ENCODE measurements at regions not wholly inside any gene's neighbourhood (a gene's known extent, or its start where the extent isn't known, plus 50 kb on each side); places are given as distances from the start of the nearest gene placed in this dataset.

DNA sequence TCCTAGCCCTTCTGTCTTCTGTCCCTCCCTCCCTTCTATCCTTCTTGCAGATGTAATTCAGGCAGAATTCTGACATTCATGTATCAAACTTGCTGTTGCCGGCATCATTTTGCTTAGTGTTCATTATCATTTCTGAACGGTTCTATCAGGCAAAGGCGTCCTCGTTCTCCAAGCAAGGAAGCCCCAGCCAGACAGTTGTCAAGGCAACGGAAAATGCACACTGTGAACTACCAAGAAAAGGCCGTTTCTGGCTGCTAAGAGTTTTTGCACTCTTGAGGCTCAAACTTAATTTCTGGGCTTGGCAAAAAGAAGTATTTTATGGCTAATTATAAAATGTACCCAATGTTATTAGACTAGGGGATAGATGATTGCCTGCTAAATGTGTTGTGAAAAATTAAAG, 164.7 kb upstream of the KCNJ15 start:
- DNase-seq = no peak
- Histone ChIP-seq H3K4me1 (no peaks in the 10 kb centered on the region), H3K27ac (no peak overlapping the region), H3K36me3 (no peaks in the 10 kb centered on the region), H3K9me3 (peaks cover 0 to 7% (median 0%) of the 10 kb centered on the region in 12 donors), H3K27me3 (peaks cover 0 to 3% (median 0%) of the 10 kb centered on the region in 9 donors), H3K4me3 (no peak overlapping the region)
- 44 to 71% (median 56%) methylated on average over 6 of the region's 6 CpGs for WGBS, 4 donors
- ATAC-seq = no peak
- intact Hi-C loops (cut with DNase I) = no loop called here
- TF ChIP-seq POLR2A (IDR thresholded peaks at IDR 0.05) = no peak
- TF ChIP-seq, protein P1, sequence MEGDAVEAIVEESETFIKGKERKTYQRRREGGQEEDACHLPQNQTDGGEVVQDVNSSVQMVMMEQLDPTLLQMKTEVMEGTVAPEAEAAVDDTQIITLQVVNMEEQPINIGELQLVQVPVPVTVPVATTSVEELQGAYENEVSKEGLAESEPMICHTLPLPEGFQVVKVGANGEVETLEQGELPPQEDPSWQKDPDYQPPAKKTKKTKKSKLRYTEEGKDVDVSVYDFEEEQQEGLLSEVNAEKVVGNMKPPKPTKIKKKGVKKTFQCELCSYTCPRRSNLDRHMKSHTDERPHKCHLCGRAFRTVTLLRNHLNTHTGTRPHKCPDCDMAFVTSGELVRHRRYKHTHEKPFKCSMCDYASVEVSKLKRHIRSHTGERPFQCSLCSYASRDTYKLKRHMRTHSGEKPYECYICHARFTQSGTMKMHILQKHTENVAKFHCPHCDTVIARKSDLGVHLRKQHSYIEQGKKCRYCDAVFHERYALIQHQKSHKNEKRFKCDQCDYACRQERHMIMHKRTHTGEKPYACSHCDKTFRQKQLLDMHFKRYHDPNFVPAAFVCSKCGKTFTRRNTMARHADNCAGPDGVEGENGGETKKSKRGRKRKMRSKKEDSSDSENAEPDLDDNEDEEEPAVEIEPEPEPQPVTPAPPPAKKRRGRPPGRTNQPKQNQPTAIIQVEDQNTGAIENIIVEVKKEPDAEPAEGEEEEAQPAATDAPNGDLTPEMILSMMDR (IDR thresholded peaks at IDR 0.05) = no peak

DNA sequence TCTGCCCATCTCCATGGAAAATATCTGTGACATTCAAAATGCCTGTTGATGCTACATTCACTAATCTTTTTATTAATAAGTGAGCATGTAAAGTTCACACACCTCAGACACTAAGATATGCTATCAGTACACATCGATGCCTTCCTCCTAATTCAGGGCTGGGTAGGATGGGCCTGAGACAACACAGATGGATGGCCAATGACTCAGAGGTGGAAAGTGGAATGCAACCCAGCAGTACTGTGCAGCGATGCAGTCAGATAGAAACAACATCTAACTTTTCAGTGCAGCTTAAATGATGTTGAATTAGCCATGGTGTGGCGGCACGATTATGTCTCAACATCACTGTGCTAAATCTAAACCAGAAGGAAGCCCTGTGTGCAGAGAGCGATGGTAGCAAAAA, 161.6 kb upstream of the KCNJ15 start:
- 76 to 82% (median 79%) methylated on average over 5 of the region's 5 CpGs for WGBS, 4 donors
- H3K36me3 ChIP-seq = no peaks in the 10 kb centered on the region
- H3K9me3 ChIP-seq = peaks cover 0 to 25% (median 2%) of the 10 kb centered on the region in 12 donors
- intact Hi-C loops (cut with DNase I) = no loop called here
- no peaks in the 10 kb centered on the region for H3K4me1 ChIP-seq
- DNase-seq (no peak), ATAC-seq (no peak)
- H3K27me3 ChIP-seq = peaks cover 0 to 3% (median 0%) of the 10 kb centered on the region in 9 donors
- no peak overlapping the region for H3K27ac ChIP-seq
- no peak overlapping the region for H3K4me3 ChIP-seq
- no peak for TF ChIP-seq POLR2A (IDR thresholded peaks at IDR 0.05)
- TF ChIP-seq, protein P1 (IDR thresholded peaks at IDR 0.05) = no peak

DNA sequence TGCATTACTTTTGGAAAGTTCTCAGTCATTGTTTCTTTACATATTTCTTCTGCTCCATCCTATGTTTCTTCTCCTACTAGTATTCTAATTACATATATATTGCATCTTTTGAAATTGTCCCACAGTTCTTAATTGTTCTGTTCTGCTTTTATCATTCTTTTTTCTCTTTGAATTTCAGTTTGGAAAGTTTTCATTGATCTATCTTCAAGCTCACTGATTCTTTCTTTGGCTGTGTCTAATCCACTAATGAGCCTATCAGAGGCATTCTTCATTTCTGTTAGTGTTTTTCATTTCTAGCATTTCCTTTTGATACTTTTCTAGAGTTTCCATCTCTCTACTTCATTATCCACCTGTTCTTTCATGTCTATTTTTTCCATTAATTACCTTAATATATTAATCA, 159.0 kb upstream of the KCNJ15 start:
- H3K27me3 ChIP-seq = peaks cover 0 to 21% (median 0%) of the 10 kb centered on the region in 9 donors
- intact Hi-C loops (cut with DNase I) = no loop called here
- peaks cover 0 to 25% (median 2%) of the 10 kb centered on the region in 12 donors for H3K9me3 ChIP-seq
- no peak overlapping the region for H3K4me3 ChIP-seq
- ATAC-seq (no peak), DNase-seq (no peak)
- no peaks in the 10 kb centered on the region for H3K36me3 ChIP-seq
- H3K4me1 ChIP-seq = no peaks in the 10 kb centered on the region
- H3K27ac ChIP-seq = no peak overlapping the region
- TF ChIP-seq, protein P1 (IDR thresholded peaks at IDR 0.05) = no peak
- TF ChIP-seq POLR2A (IDR thresholded peaks at IDR 0.05) = no peak

DNA sequence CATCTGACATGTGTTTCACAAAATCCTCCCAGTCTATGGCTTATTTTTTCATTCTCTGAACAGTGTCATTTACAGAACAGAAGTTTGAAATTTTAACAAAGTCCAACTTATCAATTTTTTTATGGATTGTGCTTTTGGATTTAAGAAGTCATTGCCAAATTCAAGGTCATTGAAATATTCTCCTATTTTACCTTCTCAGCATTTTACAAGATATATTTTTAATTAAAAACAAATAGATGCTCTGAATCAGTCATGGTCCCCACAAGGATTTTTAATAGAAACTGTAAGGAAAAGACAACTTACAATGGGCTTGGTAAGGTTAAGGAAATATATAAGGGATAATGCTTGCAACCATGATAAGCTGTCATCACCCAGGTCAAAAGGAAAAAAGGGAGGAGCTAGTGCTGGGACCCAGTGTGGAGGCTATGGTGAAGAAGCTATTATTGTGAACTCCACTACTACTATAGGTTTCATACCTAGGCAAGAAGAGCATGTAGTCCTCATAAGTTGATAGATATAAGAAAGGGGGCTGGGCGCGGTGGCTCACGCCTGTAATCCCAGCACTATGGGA, 144.5 kb upstream of the KCNJ15 start:
- TF ChIP-seq, protein P1 (IDR thresholded peaks at IDR 0.05) = no peak
- TF ChIP-seq POLR2A (IDR thresholded peaks at IDR 0.05) = no peak
- intact Hi-C loops (cut with DNase I) = no loop called here
- no peak for DNase-seq
- Histone ChIP-seq H3K9me3 (no peaks in the 10 kb centered on the region), H3K27ac (no peak overlapping the region), H3K4me1 (no peaks in the 10 kb centered on the region), H3K36me3 (no peaks in the 10 kb centered on the region), H3K4me3 (no peak overlapping the region), H3K27me3 (peaks cover 0 to 3% (median 0%) of the 10 kb centered on the region in 9 donors)
- no peak for ATAC-seq
- 93 to 100% (median 98%) methylated on average over 3 of the region's 3 CpGs for WGBS, 4 donors

Data from heart left ventricle (tissue), 16 donors.